Activated CD8-positive, alpha-beta memory T cell treated with anti-CD3 and anti-CD28 coated beads, Interleukin-2, amount 50 U/mL, for 1 hour (primary cell): ENCODE measurements at regions not wholly inside any gene's neighbourhood (a gene's known extent, or its start where the extent isn't known, plus 50 kb on each side); places are given as distances from the start of the nearest gene placed in this dataset.
"Not testable (repeated sequence)": the region's sequence is repeated elsewhere in the genome, so short reads cannot be mapped to it uniquely, and the experiment has no call there.

Experiments used
- DNase-seq: peaks from one replicate; pipeline ENCODE4 v3.0.0-alpha.2; 2020; ENCODE audit errors: extremely low read depth

- no peak for DNase-seq
These were observed 1197.4 kb downstream of the SUCLG1 start for GRCh38 chr2:83261591-83262136.

DNA sequence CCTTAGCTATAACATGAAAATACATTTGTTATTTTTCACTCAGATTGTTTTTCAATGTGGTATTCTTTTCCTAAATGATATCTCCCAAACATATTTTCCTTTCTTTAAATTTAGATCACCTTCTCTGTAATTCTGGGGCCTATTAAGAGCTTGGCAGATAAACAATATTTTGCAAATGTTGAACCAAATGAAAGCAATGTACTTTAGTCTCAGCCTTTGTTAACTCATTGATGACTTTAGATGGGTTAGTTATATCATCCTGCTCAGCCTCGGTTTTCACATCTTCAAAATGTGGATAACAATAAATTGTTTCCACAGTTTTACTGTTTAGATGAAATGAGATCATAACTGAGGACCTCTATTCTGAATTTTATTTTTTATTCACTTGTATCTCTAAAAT lies 1205.2 kb downstream of the SUCLG1 start:
- no peak for DNase-seq

DNA sequence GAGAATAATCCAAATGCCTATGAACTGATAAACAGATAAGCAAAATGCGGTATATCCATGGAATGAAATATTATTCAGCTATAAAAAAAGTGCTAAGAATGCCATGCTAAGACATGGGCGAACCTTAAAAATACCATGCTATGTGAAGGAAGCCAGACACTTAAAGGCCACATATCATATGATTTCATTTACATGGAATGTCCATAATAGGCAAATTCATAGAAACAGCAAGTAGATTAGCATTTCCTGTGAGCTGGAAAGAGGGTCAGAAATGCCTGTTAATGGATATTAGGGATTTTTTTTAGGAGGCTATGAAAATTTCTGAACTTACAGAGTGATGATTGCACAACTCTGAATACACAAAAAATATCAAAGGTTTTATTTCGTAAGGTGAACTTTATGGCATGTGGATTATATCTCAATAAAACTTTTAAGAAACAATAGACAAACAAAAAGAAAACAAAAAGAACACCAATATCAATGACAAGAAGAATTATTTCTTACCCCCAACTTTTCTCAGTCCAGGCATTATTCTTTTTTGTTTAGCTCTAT lies 1207.7 kb downstream of the SUCLG1 start:
- no peak for DNase-seq

GRCh38 chr2:83245806-83246537 lies 1213.1 kb downstream of the SUCLG1 start:
- DNase-seq: not testable (repeated sequence)

DNA sequence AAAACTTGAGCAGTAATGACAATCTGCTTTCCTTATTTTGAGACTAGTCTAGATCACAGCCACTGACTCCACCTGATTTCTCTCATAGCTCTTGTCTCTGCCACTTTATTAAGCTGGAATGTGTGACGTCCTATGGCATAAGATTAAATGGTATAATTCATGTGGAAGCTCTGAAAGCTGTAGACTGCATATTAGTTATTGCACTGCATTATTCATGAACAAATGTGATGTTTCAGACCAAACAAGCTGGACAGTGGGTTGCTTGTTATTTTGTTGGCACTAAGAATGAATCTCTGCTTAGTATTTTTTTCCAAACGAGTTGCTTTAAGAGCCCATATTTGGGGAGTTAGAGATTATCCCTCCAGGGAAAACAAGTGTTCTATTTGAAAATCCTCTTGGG lies 1218.5 kb downstream of the SUCLG1 start:
- DNase-seq: no peak

- no peak for DNase-seq
These were observed 1221.0 kb downstream of the SUCLG1 start for GRCh38 chr2:83238111-83238510.

DNA sequence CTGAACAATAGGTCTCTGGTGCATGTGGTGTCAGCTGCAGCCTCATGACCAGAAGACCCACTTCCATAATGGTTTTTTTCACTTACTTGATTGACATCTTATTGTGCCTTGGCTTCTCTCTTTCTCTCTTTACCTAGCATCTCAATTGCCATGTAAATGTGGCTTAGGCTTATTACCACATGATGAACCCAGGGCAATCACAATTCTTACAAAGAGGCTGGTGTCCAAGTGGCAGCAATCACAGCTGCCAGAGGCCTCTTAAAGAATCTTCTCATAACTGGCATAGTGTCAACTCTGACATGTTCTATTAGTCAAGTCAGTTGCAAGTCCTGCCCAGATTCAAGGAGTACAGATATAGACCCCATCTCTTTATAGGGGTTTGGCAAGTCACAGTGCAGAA lies 1224.8 kb downstream of the SUCLG1 start:
- DNase-seq: no peak

DNA sequence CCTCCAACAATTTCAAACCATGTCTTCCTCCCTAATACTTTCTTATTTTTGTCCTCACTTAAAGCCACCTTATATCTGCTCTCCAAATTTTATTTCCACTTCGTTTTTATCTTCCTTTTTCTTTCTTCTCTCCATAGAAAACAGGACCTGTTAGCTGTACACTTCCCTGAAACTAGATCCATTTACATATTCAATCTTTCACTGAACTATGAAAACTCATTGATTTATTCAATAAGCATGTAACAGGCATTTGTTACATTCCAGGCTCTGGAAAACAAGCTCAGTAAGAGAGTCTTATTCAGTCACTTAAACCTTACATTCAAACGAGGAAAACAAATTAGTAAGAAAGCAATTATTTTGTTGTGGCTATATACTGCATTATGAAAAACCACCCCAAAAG lies 1225.3 kb downstream of the SUCLG1 start:
- DNase-seq: no peak

- DNase-seq: no peak
These were observed 1225.8 kb downstream of the SUCLG1 start for GRCh38 chr2:83233326-83233725.

- DNase-seq: no peak
These were observed 1229.6 kb downstream of the SUCLG1 start for GRCh38 chr2:83229443-83229842.

GRCh38 chr2:83224591-83225200 lies 1234.4 kb downstream of the SUCLG1 start:
- DNase-seq: no peak

- DNase-seq: no peak
These were observed 1237.8 kb downstream of the SUCLG1 start for GRCh38 chr2:83221258-83221657.

DNA sequence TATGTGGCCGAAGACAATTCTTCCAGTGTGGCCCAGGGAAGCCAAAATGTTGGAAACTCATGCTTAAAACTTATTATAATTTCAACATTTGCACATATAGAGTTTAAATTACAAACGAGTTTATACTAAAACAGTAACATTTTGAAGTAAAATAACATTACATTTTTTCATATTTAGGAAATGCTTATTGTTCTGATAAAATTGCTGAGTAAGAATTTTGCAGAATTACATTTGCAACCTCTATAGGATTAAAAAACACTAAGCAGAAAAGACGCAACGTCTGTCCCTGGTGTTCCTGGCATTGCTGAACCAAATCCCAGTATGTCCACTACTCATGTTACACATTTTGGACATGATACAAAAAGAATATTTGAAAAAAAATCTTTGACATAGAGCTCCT lies 1241.2 kb downstream of the SUCLG1 start:
- no peak for DNase-seq

- DNase-seq: no peak
These were observed 1262.9 kb downstream of the SUCLG1 start for GRCh38 chr2:83196225-83196624.

GRCh38 chr2:83191316-83191715 lies 1267.8 kb downstream of the SUCLG1 start:
- DNase-seq: no peak

GRCh38 chr2:83186105-83186760 lies 1272.8 kb downstream of the SUCLG1 start:
- no peak for DNase-seq

DNA sequence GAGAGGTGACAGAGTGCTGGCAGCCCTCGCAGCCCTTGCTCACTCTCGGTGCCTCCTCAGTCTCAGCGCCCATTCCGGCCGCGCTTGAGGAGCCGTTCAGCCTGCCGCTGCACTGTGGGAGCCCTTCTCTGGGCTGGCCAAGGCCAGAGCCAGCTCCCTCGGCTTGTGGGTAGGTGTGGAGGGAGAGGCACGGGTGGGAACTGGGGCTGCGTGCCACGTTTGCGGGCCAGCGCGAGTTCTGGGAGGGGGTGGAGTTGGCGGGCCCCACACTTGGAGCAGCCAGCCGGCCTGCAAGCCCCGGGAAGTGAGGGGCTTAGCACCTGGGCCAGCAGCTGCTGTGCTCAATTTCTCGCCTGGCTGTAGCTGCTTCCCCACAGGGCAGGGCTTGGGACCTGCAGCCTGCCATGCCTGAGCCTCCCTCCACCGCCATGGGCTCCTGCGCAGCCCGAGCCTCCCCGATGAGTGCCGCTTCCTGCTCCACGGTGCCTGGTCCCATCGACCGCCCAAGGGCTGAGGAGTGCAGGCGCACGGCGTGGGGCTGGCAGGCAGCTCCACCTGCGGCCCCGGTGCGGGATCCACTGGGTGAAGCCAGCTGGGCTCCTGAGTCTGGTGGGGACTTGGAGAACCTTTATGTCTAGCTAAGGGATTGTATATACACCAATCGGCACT lies 1278.1 kb downstream of the SUCLG1 start:
- not testable (repeated sequence) for DNase-seq

GRCh38 chr2:83176539-83176938 lies 1282.5 kb downstream of the SUCLG1 start:
- no peak for DNase-seq

GRCh38 chr2:83172841-83173240 lies 1286.2 kb downstream of the SUCLG1 start:
- DNase-seq: no peak

- no peak for DNase-seq
These were observed 1290.7 kb downstream of the SUCLG1 start for GRCh38 chr2:83168377-83168776.

- no peak for DNase-seq
These were observed 1296.7 kb downstream of the SUCLG1 start for GRCh38 chr2:83162421-83162820.

DNA sequence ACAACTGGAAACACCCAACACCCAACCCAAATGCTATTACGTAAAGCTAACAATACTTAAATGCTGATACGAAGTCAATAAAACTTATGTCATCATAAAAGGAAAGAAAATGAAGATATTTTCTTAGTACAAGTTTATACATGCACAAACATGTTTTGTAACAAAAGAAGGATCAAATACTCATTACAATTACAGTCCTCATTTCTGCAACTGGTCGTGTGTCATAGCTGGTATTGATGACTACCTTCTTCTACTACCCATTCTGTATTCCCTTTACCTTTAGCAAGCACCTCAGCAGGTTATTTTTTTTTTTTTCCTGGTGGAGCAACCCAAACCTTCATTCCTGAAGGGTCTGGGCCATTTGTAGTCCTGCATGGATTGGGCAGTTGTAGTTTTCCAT lies 1298.5 kb downstream of the SUCLG1 start:
- DNase-seq: no peak
